ENCODE measurements at regions not wholly inside any gene's neighbourhood (a gene's known extent, or its start where the extent isn't known, plus 50 kb on each side); places are given as distances from the start of the nearest gene placed in this dataset.

DNA sequence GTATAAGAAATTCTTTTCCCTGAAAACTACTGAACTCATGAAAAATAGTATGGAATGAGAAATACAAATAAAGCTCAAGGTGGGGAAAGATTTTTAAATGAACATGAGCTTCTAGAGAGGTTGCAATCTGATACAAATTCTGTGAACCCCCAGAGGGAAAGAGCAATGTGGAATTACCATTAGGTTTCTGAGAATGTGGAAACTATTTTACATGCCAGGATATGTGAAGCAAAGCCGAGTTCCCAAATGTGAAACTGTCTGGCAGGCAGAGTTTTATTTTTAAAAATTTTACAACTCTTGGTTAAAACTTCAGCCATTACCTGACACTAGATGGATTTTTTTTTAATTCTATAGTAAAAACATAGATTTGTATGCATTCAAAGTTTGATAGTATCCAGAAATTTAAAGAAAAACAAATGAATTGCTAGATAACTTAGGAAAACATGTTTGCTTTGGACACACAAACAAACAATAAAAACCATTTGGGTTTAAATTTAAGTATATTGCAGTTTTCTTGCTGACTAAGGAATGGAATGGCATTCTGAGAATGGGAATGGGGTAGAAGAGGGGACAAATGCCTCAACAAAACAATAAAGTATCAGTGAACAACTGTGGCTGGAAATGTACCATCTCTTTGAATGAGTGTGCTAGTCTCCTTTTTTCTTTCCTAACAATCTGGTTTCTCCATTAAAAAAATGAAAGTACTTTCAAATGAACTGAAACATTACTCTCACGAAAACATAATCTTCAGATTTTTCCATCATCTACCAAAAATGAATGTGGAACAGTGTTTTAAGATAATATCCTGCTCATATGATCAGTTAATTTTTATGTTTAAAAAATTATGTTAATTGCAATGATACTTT, 99.6 kb downstream of the PCDH18 start:
- no peak for DNase-seq
- no peak for TF ChIP-seq POLR2A (IDR thresholded peaks at IDR 0.05)
- TF ChIP-seq, protein P1, sequence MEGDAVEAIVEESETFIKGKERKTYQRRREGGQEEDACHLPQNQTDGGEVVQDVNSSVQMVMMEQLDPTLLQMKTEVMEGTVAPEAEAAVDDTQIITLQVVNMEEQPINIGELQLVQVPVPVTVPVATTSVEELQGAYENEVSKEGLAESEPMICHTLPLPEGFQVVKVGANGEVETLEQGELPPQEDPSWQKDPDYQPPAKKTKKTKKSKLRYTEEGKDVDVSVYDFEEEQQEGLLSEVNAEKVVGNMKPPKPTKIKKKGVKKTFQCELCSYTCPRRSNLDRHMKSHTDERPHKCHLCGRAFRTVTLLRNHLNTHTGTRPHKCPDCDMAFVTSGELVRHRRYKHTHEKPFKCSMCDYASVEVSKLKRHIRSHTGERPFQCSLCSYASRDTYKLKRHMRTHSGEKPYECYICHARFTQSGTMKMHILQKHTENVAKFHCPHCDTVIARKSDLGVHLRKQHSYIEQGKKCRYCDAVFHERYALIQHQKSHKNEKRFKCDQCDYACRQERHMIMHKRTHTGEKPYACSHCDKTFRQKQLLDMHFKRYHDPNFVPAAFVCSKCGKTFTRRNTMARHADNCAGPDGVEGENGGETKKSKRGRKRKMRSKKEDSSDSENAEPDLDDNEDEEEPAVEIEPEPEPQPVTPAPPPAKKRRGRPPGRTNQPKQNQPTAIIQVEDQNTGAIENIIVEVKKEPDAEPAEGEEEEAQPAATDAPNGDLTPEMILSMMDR (IDR thresholded peaks at IDR 0.05), result no peak
- WGBS, 2 donors, result 65 to 80% methylated on average over 2 of the region's 2 CpGs
- H3K4me3 ChIP-seq (replicated peaks in 1 of 3), result no peak overlapping the region
- H3K9me3 ChIP-seq, result no peaks in the 10 kb centered on the region
- intact Hi-C loops (cut with DNase I), result no loop called here
- H3K4me1 ChIP-seq, result no peaks in the 10 kb centered on the region
- no peak overlapping the region for H3K27ac ChIP-seq
- H3K36me3 ChIP-seq, result no peaks in the 10 kb centered on the region
- no peaks in the 10 kb centered on the region for H3K27me3 ChIP-seq

DNA sequence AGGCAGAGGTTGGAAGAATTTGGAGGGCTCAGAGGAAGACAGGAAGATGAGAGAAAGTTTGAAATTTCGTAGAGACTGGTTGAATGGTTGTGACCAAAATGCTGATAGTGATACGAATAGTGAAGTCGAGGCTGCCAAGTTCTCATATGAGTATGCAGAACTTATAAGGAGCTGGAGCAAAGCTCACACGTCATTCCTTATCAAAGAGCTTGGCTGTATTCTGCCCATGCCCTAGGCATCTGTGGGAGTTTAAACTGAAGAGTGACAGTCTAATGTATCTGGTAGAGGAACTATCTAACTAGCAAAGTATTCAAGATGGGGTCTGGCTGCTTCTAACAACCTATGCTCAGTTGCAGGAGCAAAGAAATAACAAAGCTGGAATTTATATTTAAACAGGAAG, 102.1 kb downstream of the PCDH18 start:
- TF ChIP-seq, protein P1 (IDR thresholded peaks at IDR 0.05), result no peak
- Histone ChIP-seq H3K36me3 (no peaks in the 10 kb centered on the region), H3K9me3 (no peaks in the 10 kb centered on the region), H3K27me3 (no peaks in the 10 kb centered on the region), H3K27ac (no peak overlapping the region), H3K4me1 (no peaks in the 10 kb centered on the region), H3K4me3 (replicated peaks in 1 of 3) (no peak overlapping the region)
- intact Hi-C loops (cut with DNase I), result no loop called here
- DNase-seq, result no peak
- WGBS, 2 donors, result 90 to 93% methylated on average over 4 of the region's 4 CpGs

DNA sequence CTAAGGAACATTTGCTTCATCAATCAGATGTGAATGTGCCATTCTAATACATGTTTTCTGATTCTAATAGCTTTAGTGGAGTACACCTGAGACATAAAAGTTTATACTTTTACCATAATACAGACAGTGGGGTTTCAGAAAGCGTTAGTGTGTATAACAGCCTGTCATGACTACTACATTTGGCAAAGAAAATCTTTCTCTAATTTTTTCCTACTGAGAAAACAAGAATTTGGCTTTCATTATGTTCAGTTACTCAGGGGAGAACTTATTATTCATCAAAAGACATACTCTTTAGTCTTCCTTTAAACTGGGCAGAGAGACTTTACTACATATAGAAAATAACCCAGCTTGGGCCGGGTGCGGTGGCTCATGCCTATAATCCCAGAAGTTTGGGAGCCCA, 104.9 kb downstream of the PCDH18 start:
- H3K36me3 ChIP-seq, result no peaks in the 10 kb centered on the region
- DNase-seq, result no peak
- H3K4me3 ChIP-seq (replicated peaks in 1 of 3), result no peak overlapping the region
- H3K4me1 ChIP-seq, result no peaks in the 10 kb centered on the region
- no peaks in the 10 kb centered on the region for H3K9me3 ChIP-seq
- H3K27ac ChIP-seq, result no peak overlapping the region
- TF ChIP-seq POLR2A (IDR thresholded peaks at IDR 0.05), result no peak
- TF ChIP-seq, protein P1 (IDR thresholded peaks at IDR 0.05), result no peak
- intact Hi-C loops (cut with DNase I), result no loop called here
- H3K27me3 ChIP-seq, result no peaks in the 10 kb centered on the region
- WGBS, 2 donors, result 83 to 94% methylated on average over 3 of the region's 3 CpGs

DNA sequence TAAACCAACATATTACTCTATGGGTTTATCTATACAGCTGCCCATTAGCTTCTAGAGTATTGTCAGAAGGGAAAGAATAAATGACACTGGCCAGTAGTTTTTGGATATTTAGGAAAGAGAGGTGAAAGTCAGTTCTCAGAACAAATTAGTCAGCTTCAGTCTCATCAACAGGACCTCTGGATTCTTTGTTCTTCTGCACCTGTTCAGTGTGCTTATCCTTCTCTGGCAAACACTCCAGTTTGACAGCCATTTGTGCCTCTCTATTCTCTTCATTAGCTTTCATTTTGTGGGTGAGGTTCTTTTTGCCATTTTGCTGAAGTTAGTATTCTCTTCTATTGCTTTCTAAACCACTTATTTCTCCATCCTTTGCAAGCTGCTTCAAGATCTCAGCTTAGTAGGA, 107.0 kb downstream of the PCDH18 start:
- no peaks in the 10 kb centered on the region for H3K27me3 ChIP-seq
- TF ChIP-seq, protein P1 (IDR thresholded peaks at IDR 0.05), result no peak
- TF ChIP-seq POLR2A (IDR thresholded peaks at IDR 0.05), result no peak

DNA sequence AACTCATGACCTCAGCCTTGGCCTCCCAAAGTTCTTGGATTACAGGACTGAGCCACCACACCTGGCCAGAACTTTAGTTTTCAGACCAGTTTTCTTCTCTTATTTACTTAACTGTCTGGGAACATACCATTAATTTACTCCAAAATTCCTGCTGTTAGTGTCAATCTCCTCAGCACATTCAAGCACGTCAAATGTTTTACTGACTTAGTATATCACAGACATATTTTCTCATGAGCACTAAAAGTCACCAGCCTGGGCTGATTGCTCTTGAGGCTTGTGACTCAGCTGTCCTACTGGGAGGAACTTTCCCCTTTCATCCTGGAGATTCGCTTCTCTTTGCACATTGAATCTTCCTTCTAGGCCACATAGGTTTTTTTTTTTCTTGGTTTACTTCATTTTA, 109.6 kb downstream of the PCDH18 start:
- no peaks in the 10 kb centered on the region for H3K27me3 ChIP-seq
- TF ChIP-seq POLR2A (IDR thresholded peaks at IDR 0.05), result no peak
- TF ChIP-seq, protein P1 (IDR thresholded peaks at IDR 0.05), result no peak
- no peak overlapping the region for H3K27ac ChIP-seq
- intact Hi-C loops (cut with DNase I), result no loop called here
- no peak overlapping the region for H3K4me3 ChIP-seq (replicated peaks in 1 of 3)
- 95 to 97% methylated on average over 2 of the region's 2 CpGs for WGBS, 2 donors
- H3K4me1 ChIP-seq, result no peaks in the 10 kb centered on the region
- no peak for DNase-seq
- H3K36me3 ChIP-seq, result no peaks in the 10 kb centered on the region
- H3K9me3 ChIP-seq, result no peaks in the 10 kb centered on the region

More for the DNA sequence above, 107.0 kb downstream of the PCDH18 start:
- intact Hi-C loops (cut with DNase I), result no loop called here
- H3K36me3 ChIP-seq, result no peaks in the 10 kb centered on the region
- no peaks in the 10 kb centered on the region for H3K9me3 ChIP-seq
- no peak for DNase-seq
- no peak overlapping the region for H3K27ac ChIP-seq
- H3K4me3 ChIP-seq (replicated peaks in 1 of 3), result no peak overlapping the region
- H3K4me1 ChIP-seq, result no peaks in the 10 kb centered on the region
